Stimulated activated CD8-positive, alpha-beta memory T cell treated with anti-CD3 and anti-CD28 coated beads, Interleukin-4, amount 100 ng/mL, for 48 hours (primary cell): ENCODE measurements at regions not wholly inside any gene's neighbourhood (a gene's known extent, or its start where the extent isn't known, plus 50 kb on each side); places are given as distances from the start of the nearest gene placed in this dataset.

Experiments used
- DNase-seq: peaks from one replicate; pipeline ENCODE4 v3.0.0-alpha.2; 2020

GRCh38 chr6:139846538-139847456 is 472.3 kb upstream of the CITED2 start:
- no peak for DNase-seq

- DNase-seq: no peak
Measured at GRCh38 chr6:139844907-139845306, 470.5 kb upstream of the CITED2 start.

- no peak for DNase-seq
Measured at GRCh38 chr6:139841794-139842215, 467.4 kb upstream of the CITED2 start.

- no peak for DNase-seq
Measured at GRCh38 chr6:139839506-139840156, 465.2 kb upstream of the CITED2 start.

- DNase-seq: no peak
Measured at GRCh38 chr6:139834232-139834631, 459.8 kb upstream of the CITED2 start.

DNA sequence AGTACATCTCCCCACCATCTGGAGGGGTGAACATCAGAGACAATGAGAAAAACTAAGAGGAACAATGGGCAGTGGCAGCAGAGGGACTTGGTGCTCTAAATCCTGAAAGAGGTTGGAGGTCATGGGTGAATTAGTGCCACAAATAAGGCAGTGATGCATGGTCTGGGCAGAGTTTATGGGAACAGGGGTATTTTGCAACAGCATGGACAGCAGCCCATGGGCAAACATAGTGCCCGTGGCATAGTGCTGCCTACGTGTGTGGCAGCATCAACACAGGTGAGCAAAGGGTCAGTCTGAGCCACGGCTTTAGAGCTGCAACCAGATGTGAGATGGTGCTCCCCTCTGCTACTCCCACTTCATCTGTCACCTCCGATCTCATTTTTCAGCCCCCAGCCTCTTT is 459.1 kb upstream of the CITED2 start:
- no peak for DNase-seq

DNA sequence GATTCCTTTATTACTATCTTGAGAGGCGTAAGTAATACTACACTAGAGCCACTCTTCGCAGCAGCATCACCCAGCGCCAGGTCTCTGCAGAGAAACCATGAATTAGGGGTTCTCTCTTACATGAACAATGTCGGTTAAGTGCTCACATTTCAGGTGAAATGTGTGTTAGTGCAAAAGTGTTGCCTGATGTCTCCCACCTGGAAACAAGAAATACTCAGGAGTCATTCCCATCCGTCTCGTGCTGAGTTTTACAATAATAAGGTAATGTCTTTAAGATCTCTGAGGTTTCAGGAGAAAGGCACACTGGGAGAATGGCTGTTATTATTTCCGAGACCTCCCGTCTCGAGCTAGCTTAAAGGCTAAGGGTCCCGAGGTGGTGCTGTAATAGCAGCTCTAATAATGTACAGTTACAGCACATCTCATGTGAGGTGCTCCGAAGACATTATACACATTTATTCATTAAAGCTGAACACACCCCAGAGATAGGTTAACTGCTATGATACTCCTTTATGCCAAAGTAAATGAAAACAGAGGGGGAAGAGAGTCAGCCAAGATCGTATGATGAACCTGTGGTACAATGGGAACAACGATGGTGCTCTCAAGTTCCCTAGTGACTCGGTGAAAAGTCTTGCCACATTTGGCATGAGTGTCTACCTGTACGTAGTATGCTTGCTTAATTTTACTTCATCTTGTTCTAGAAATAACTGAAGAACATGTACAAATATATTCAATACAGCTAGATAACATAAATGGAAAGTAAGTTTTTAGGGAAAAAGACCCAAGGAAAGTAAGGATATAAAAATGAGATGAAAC is 458.3 kb upstream of the CITED2 start:
- DNase-seq: no peak

DNA sequence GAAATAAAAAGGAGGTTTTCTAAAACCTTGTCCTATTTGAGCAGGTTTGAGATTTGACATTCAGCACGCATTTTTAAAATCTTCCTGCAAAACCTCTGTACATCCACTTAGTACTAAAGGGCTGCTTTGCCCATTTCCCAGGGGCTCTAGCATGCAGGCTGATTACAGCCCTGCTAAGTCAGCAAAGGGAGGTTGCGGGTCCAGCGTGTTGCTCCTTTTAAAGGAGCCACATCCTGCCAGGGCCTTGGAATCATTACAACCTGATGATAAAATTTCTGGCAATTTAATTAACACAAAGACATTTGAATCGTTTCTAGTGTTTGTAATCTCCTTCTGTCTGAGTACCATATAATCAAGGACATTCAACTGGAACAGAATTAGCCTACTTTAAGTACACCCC is 455.1 kb upstream of the CITED2 start:
- no peak for DNase-seq

GRCh38 chr6:139828751-139829519 is 454.5 kb upstream of the CITED2 start:
- DNase-seq: no peak

DNA sequence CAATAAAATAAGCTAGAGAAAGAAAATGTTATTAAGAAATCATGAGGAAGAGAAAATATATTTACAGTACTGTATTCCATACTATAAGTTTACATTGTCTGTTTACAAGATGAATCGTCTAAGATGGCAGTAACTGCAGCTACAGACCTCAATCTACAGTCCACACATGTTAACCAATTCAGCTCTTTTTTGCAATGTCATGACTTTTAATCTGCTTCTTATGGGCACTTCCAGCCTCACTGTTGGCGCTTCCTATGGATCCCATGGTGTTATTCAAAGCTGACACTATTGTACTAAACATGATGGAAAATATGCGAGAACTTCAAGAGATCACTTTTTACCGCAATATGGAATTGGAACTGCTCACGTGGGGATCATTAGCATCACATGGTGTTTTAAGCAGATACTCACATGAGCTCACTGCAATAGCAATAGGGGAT is 451.5 kb upstream of the CITED2 start:
- no peak for DNase-seq

GRCh38 chr6:139824864-139825263 is 450.4 kb upstream of the CITED2 start:
- no peak for DNase-seq

- no peak for DNase-seq
Measured at GRCh38 chr6:139823808-139824126, 449.3 kb upstream of the CITED2 start.

DNA sequence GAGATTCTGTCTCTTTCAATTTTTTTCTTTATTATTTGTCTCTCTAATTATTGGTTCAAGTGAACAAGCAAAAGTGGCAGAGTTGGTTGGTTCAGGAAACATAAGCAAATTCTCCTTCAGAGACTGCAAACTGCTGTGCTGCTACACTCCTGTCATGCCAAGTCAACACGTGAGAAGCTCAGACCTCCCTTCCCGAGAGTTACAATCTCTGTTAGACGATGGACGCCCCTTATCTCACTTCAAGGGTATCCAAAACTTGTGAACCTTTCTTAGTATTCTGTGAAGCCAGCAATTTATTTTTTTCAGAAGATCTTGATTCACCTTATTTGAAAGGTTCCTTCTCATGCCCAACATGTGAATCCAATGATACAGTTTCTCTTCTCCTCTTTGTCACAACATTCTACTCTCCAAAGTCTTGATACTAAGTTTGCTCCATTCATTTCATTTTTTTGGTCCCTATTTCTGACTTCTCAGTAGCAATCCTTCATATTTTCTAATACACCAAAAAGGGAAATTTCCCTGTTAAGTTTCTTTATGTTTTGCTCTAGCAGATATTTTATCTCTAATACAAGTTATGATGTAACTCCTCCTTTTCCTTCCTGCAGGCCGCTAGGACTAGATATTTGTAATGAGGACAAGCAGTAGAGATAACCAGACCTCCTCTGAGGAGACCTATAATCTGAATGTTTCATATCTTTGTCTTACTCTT is 448.8 kb upstream of the CITED2 start:
- no peak for DNase-seq

GRCh38 chr6:139821676-139822223 is 447.3 kb upstream of the CITED2 start:
- no peak for DNase-seq

- DNase-seq: no peak
Measured at GRCh38 chr6:139820210-139820609, 445.8 kb upstream of the CITED2 start.

DNA sequence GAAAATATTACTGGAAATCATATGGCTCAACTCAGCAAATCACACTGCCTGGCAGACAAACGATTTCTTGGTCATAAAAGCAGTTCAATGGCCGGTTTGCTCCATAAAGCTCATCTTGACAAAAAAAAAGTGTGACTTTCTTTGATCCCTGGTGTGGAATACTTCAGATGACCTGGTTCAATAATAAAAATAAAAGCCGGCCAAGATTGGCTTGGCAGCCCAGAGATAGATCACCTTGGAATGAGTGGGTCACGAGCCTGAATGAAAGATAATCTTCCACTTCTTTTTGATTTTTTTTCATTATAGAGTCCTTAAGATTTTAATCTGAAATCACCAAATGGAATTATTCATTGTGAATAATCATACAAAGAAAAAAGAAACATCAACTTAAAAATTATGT is 445.3 kb upstream of the CITED2 start:
- DNase-seq: no peak

- DNase-seq: no peak
Measured at GRCh38 chr6:139812939-139813338, 438.5 kb upstream of the CITED2 start.

DNA sequence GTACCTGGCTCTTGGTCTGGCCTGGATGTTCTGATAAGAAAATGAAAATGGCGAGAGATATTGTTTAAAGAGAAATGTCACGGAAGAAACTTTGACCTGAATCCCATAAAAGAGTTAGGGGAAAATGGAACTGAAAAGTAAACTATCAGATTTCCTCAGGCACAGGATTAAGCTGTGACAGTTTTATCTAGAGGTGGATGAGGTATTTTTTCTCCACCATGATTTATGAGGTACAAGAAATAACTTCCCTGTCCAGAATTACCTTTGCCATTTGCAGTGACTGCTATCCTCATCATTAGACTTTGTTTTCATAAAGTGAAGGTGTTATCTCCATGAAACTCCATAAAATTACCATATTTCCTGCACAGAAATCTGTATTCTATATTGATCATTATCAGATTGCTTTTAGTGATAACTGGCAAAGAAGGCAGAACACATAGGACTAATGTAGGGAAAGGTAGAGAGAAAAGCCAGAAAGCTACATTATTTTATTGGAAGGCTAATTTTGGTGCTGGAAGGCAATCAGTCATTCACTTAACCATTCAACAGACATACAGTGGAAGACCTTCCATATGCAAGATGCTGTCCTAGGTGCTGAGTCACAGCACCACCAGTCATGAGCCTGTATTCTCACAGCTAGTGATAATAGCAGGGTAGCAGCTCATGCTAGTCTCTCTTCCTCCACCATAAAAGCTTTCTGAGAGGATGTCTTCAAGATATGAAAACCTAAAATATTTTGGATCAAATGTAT is 427.3 kb upstream of the CITED2 start:
- DNase-seq: no peak

GRCh38 chr6:139800837-139801236 is 426.4 kb upstream of the CITED2 start:
- no peak for DNase-seq

GRCh38 chr6:139790527-139790926 is 416.1 kb upstream of the CITED2 start:
- DNase-seq: no peak

- DNase-seq: no peak
Measured at GRCh38 chr6:139784222-139784769, 409.8 kb upstream of the CITED2 start.
